Calu3 (cell line): ENCODE measurements at regions not wholly inside any gene's neighbourhood (a gene's known extent, or its start where the extent isn't known, plus 50 kb on each side); places are given as distances from the start of the nearest gene placed in this dataset.

ENCODE experiments used
- BruUV-seq: library from RNA; stranded (reverse); fragments of 400-500 nt; replicated peaks from 2 replicates; lab custom pipeline; 2021; lab: Mats Ljungman, UMichigan
- CTCF ChIA-PET: fragments of 300-600 bp; sonication (Branson Sonifier 250); formaldehyde crosslinking; loops from one replicate; lab custom pipeline; 2022; ENCODE audit warnings: antibody characterized with exemption; lab: Charles Lee
- DNase-seq: peaks from one replicate; pipeline ENCODE4 v3.0.0; 2022
- H3K27ac Mint-ChIP-seq: one replicate; pipeline ENCODE4 v1.8.0; 2022; ENCODE audit warnings: mixed read lengths; ENCODE audit not compliant: unreplicated experiment
- H3K27me3 Mint-ChIP-seq: one replicate; pipeline ENCODE4 v1.8.0; 2022; ENCODE audit warnings: mixed read lengths; ENCODE audit not compliant: unreplicated experiment
- H3K36me3 Mint-ChIP-seq: one replicate; pipeline ENCODE4 v1.8.0; 2022; ENCODE audit warnings: mild to moderate bottlenecking, moderate library complexity, mixed read lengths; ENCODE audit not compliant: insufficient read depth, unreplicated experiment
- H3K4me1 Mint-ChIP-seq: one replicate; pipeline ENCODE4 v1.8.0; 2022; ENCODE audit warnings: mild to moderate bottlenecking, low read depth, mixed read lengths; ENCODE audit not compliant: unreplicated experiment
- H3K4me3 Mint-ChIP-seq: one replicate; pipeline ENCODE4 v1.8.0; 2022; ENCODE audit warnings: mild to moderate bottlenecking, low read depth, moderate library complexity, mixed read lengths; ENCODE audit not compliant: unreplicated experiment
- H3K9me3 Mint-ChIP-seq: one replicate; pipeline ENCODE4 v1.8.0; 2022; ENCODE audit warnings: low read depth, mixed read lengths; ENCODE audit not compliant: unreplicated experiment
- CTCF ChIP-seq: fragments of 200-600 bp; IDR thresholded peaks from one replicate; pipeline ENCODE4 v1.8.0; 2022; ENCODE audit warnings: antibody characterized with exemption; ENCODE audit not compliant: unreplicated experiment
- intact Hi-C: fragments of 100-400 bp; cut with micrococcal nuclease; formaldehyde crosslinking; loops from one replicate; pipeline ENCODE4 v1.10.0; 2022; ENCODE audit not compliant: unreplicated experiment

- BruUV-seq = no TSS peak
- Mint-ChIP-seq H3K4me3 (no peak overlapping the region), H3K27ac (no peak overlapping the region), H3K36me3 (no peaks in the 10 kb centered on the region), H3K27me3 (no peaks in the 10 kb centered on the region), H3K4me1 (peaks cover 3% of the 10 kb centered on the region), H3K9me3 (no peaks in the 10 kb centered on the region)
- DNase-seq = no peak
- TF ChIP-seq CTCF = no peak
- intact Hi-C loops = no loop called here
- CTCF ChIA-PET = no interaction called here
Measured at GRCh38 chr10:114771749-114772148, 49.8 kb upstream of the FHIP2A start.
